HG03097 (cell line): ENCODE measurements at regions not wholly inside any gene's neighbourhood (a gene's known extent, or its start where the extent isn't known, plus 50 kb on each side); places are given as distances from the start of the nearest gene placed in this dataset.

Source experiments
- ATAC-seq: cut with Tn5 transposase; IDR thresholded peaks from one replicate; pipeline ENCODE4 v1.9.1; 2021; ENCODE audit not compliant: unreplicated experiment, low FRiP score

DNA sequence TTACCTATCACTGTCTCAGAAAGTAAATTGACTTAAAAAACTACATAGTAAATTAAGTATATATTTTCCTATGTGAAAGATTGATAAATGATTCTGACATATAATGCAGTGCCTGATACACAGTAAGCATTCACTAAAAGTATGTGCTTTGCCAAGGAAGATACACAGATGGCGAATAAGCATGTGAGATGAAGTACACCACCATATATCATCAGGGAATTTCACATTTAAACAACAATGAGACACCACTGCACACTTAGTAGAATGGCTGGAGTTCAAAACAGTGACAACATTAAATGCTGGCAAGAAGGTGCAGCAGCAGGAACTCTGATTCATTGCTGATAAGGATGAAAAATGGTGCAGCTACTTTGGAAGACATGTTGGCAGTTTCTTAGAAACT is 1118.8 kb downstream of the DTWD2 start:
- no peak for ATAC-seq

DNA sequence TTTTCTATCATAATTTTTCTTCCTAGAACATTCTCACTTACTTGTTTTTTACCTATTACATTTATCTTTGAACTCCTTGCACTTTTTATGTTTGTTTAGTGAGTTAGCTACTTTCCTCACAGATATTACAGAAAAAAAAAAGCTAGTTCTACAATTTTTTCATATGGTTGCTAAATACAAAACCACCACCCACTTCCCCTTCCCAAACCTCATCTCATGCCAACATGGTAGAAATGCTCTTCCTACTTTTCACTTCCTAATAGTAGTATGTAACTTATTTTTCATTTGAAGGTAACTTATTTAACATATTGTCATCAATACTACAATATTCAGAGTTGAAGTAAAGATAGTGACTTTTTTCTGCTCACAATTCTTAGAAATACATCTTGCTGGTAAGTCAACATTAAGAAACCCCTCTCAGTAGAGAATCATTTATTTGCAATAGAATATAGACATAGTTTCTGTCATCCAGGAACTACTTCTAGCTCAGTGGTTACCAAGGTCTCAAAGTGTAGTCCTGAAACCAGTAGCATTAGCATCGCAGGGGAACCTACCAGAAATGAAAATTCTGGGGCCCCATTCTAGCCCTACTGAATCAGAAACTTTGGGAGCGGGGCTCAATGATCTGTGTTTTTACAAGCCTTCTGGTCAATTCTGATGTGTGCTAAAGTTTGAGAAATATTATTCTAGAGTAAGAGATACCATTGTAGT is 1124.6 kb downstream of the DTWD2 start:
- ATAC-seq, result no peak

GRCh38 chr5:117860550-117860949 is 1127.8 kb downstream of the DTWD2 start:
- no peak for ATAC-seq

DNA sequence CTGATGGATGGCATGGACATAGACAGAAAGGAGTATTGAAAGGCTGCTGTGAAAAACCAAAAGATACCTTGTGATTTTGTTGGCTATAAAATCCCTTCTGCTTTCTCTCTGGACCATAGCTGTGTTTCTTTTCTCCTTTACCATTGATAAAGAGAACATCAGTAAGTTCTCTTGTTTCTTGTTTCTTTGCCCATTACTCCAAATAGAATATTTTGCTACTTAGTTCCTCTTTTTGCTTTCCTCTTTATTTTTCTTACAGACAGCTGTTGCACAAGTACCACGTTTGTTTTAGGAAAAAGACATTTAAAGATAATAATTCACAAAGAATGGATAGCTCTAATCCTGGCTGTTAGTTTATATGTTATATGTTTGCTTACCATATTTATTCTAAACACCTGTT is 1129.2 kb downstream of the DTWD2 start:
- ATAC-seq, result no peak

- ATAC-seq, result no peak
Observed at GRCh38 chr5:117856713-117857112, 1131.6 kb downstream of the DTWD2 start.

GRCh38 chr5:117837786-117838185 is 1150.6 kb downstream of the DTWD2 start:
- ATAC-seq, result no peak

DNA sequence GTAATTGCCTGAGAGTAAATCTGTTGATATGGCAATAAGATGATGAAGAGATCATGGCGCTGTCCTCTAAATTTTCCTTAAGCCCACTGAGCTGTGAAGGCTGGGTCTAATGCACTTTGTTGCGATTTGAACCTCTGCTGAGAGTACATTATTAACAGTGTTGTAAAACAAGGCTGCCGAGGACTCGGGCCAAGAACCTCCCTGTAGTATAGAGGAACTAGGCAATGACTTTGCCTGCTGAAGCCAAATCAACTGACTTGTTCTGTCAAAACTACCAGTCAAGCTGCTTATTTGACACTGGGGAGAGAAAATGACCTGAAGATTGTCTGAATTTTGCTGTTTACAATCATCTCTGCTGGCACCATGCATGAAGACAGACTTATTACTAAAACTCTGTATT is 1154.7 kb downstream of the DTWD2 start:
- ATAC-seq, result no peak

DNA sequence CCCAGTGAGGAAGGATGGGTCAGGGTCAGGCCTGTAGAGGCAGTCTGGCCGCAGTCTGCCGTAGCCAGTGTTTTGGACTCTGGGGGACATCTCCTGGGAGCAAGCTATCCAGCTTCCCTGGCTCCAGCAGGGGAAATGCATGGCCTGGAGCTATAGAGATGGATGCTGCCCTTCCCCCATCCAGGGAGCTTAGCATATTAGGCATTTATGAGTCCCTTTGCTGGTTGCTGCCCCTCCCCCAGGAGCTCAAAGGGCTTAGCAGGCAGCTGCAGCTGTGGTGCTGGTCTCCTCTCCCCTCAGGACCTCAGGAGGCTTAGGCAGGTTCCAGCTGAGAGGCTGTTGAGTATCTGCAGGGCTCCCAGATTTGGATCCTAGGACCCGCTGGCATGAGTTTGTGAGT is 1158.7 kb downstream of the DTWD2 start:
- no peak for ATAC-seq

DNA sequence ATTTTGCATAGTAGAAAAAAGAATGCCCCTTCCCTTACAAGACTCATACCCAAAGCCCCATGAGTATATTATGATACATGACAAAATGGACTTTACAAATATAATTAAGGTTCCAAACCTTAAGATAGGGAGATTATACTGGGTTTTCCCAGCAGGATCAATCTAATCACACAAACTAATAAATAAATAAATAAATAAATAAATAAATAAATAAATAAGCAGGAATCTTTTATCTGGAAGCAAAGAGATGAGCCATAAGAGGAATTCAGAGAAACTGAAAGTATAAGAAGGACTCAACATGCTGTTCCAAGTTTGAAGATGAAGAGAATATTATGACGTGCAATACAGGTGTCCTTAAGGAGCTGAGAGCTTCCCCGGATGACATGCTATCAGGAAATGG is 1174.5 kb downstream of the DTWD2 start:
- ATAC-seq, result no peak

GRCh38 chr5:117812861-117813260 is 1175.5 kb downstream of the DTWD2 start:
- ATAC-seq, result no peak

- no peak for ATAC-seq
Observed at GRCh38 chr5:117809251-117809650, 1179.1 kb downstream of the DTWD2 start.

DNA sequence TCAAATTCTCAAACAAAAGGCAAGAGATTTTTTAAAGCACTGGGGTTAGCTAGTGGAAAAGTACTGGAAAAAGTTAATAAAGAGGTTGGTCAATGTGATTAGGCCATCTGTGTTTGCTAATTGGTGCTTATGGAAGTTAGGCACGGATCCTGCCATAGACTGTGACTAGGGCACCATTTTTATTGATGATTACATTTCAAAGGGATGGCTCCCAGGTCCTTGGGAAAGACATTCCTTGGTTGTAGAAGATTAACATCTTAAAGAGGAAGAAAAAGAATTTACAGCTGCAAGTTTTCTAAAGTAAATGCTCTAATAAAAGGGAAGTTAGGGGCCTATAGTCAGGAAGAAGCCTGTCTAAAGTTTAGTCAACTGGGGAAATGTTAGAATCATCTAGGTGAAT is 1183.3 kb downstream of the DTWD2 start:
- no peak for ATAC-seq

DNA sequence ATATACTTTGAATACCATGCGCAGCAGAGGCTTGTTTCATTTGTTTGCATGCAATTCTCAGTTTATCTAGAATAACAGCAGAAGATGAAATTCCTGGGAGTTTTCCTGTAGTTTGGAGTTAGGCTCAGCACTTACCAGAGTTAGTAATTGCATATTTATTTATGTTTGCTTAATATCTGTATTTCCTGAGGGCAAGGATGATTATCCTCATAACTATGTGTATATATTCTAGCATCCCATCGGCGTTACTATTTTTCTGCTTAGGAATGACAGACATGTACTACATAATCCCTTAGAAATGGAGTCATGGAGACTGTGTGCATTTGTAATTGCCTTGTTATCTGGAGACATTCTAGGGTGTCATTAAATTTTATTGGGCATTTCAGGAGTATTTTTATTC is 1184.8 kb downstream of the DTWD2 start:
- ATAC-seq, result no peak

DNA sequence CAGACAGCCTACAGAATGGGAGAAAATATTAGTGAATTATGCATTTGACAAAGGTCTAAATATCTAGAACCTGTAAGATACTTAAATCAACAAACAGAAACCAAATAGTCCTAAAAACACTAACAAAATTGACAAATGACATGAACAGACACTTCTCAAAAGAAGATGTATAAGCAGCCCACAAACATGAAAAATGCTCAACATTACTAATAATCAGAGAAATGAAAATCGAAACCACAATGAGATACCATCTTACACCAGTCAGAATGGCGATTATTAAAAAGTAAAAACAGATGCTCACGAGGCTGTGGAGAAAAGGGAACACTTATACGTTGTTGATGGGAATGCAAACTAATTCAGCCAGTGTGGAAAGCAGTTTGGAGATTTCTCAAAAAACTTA is 1186.8 kb downstream of the DTWD2 start:
- no peak for ATAC-seq

GRCh38 chr5:117800261-117800660 is 1188.1 kb downstream of the DTWD2 start:
- ATAC-seq, result no peak

GRCh38 chr5:117794847-117795246 is 1193.5 kb downstream of the DTWD2 start:
- ATAC-seq, result no peak

GRCh38 chr5:117793963-117794362 is 1194.4 kb downstream of the DTWD2 start:
- no peak for ATAC-seq

DNA sequence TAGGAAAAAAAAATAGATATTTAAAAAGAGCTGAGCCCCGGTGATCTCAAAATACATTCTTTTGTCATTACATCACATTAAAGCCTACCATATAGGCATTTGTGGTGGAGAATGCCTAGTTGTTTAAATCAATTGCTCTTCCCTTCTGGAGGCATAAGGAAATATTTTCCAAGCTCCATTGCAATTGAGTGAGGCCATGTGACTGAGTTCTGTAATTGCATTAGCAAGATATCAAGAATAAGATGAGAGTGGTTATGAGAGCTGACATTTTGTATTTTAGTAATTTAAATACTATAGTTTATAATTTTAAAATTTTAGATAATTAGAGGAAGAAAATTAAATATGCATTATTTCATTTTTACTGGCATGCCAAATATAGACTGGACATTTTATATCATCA is 1195.9 kb downstream of the DTWD2 start:
- ATAC-seq, result no peak

DNA sequence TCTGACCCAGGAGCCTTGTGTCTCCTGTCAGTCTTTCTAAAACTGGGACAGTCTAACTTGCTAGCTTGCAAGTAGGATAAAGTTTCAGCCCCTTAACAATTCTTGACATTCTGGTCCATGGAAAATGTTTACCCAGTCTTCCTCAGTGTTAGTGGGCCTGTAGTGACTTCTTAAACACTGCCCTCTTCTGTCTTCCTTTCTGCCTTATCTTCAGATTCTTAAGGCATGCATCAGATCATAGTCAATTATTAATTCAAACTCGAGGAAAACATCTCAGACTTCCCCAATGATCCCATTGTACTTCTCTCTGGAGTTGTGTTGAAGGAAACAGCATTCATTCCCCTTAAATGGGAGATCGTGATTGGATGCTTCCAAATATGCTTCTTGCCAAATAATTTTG is 1199.8 kb downstream of the DTWD2 start:
- no peak for ATAC-seq

GRCh38 chr5:117779171-117779570 is 1204.5 kb upstream of the SEMA6A start:
- no peak for ATAC-seq

GRCh38 chr5:117776977-117777376 is 1202.4 kb upstream of the SEMA6A start:
- no peak for ATAC-seq

DNA sequence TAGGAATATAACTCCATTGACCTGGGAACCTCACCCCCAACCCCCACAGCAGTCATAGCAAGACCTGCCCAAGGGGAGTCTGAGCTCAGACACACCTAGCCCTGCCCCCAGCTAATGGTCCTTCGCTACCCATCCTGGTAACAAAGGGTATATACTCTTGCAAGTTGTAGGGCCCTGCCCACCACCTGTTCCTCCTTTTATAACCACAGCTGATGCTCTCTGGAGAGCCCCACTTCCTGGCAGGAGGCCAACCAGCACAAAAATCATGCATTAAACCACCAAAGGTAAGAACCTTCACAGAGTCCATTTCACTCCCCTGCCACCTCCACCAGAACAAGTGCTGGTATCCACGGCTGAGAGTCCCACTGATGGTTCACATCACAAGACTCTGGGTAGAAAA is 1195.3 kb upstream of the SEMA6A start:
- ATAC-seq, result no peak

DNA sequence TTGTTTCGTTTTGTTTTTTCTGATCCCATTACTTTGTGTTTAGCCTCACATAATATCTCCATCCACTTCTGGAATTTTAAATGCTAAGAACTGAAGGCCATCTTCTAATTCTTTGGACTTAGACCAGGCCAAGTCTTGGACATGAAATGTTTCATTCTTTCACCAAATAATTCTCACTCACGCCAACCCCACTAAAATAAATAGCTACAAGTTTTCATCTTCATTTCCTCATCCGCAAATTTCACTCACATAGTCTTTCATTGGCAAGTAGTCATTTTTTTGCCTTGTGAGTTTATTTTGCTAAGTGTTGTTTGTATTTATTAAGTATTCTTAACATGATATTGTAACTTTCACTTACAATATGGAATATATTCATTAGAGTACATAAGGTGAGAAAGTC is 1188.6 kb upstream of the SEMA6A start:
- no peak for ATAC-seq
